T-cell (primary cell): ENCODE measurements at regions not wholly inside any gene's neighbourhood (a gene's known extent, or its start where the extent isn't known, plus 50 kb on each side); places are given as distances from the start of the nearest gene placed in this dataset.

Source experiments
- ATAC-seq, 4 experiments: fragments of 200-7000 bp in 3 of 4; fragments of 150-1000 bp in 1 of 4; cut with Tn5 transposase; replicated peaks in 1 of 4; 1 replicate in 3 of 4; 2 replicates in 1 of 4; pipeline ENCODE4 v1.10.0; 2021; ENCODE audit warnings: moderate library complexity in 3 of 4, mild to moderate bottlenecking in 2 of 4, moderate number of reproducible peaks in 1 of 4
- CTCF ChIA-PET, 2 donors: fragments of 300-600 bp; sonication (Branson Sonifier 250); formaldehyde crosslinking; loops; one replicate each; lab custom pipeline; 2022; ENCODE audit warnings: antibody characterized with exemption in 2 of 2; lab: Charles Lee
- POLR2A ChIA-PET, 2 donors: fragments of 300-600 bp; sonication (Branson Sonifier 250); formaldehyde crosslinking; loops; one replicate each; lab custom pipeline; 2022; ENCODE audit warnings: antibody characterized with exemption in 2 of 2; lab: Charles Lee
- DNase-seq, 35 experiments: peaks; one replicate each; pipeline versions ENCODE4 v3.0.0 to v3.0.0-alpha.2; 2013 to 2023
- H3K27ac ChIP-seq: one replicate; pipeline ENCODE4 v1.5.1; 2013; ENCODE audit warnings: low read length
- H3K27me3 ChIP-seq, 2 experiments: replicated peaks in 1 of 2; 1 replicate in 1 of 2; 2 replicates in 1 of 2; pipeline versions ENCODE4 v1.6.1 to v1.7.0; 2013; ENCODE audit warnings: low read length in 1 of 2, mixed read lengths in 1 of 2; ENCODE audit not compliant: control insufficient read depth in 2 of 2, insufficient read depth in 2 of 2; ENCODE audit errors: extremely low read depth in 1 of 2
- H3K36me3 ChIP-seq, 2 donors: 1 replicate in 1 of 2; 2 replicates in 1 of 2; pipeline versions ENCODE4 v1.6.1 to v1.7.0; 2013; ENCODE audit warnings: low read length in 1 of 2; ENCODE audit not compliant: control insufficient read depth in 2 of 2, insufficient read depth in 1 of 2; ENCODE audit errors: extremely low read depth in 1 of 2
- H3K4me1 ChIP-seq, 2 experiments: 1 replicate in 1 of 2; 2 replicates in 1 of 2; pipeline versions ENCODE4 v1.6.1 to v1.7.0; 2013; ENCODE audit warnings: low read length in 2 of 2, mixed read lengths in 1 of 2; ENCODE audit not compliant: insufficient read depth in 2 of 2, control insufficient read depth in 1 of 2; ENCODE audit errors: extremely low read depth in 1 of 2
- H3K4me3 ChIP-seq, 2 donors: 1 replicate in 1 of 2; 2 replicates in 1 of 2; pipeline versions ENCODE4 v1.5.1 to v1.7.0; 2013; ENCODE audit warnings: mild to moderate bottlenecking in 2 of 2, low read length in 1 of 2, moderate library complexity in 1 of 2; ENCODE audit not compliant: control insufficient read depth in 1 of 2; ENCODE audit errors: extremely low read depth in 1 of 2
- H3K9me3 ChIP-seq: 2 replicates; pipeline ENCODE4 v1.7.0; 2013
- H3K27ac Mint-ChIP-seq, 2 donors: one replicate each; pipeline ENCODE4 v1.8.0; 2020 to 2021; ENCODE audit warnings: mild to moderate bottlenecking in 2 of 2, mixed read lengths in 2 of 2
- H3K27me3 Mint-ChIP-seq, 2 donors: one replicate each; pipeline ENCODE4 v1.8.0; 2021 to 2022; ENCODE audit warnings: mixed read lengths in 2 of 2
- H3K36me3 Mint-ChIP-seq: one replicate; pipeline ENCODE4 v1.8.0; 2021; ENCODE audit warnings: mixed read lengths
- H3K4me1 Mint-ChIP-seq, 3 donors: one replicate each; pipeline ENCODE4 v1.8.0; 2020 to 2022; ENCODE audit warnings: mixed read lengths in 3 of 3, mild to moderate bottlenecking in 1 of 3
- H3K4me3 Mint-ChIP-seq, 3 donors: one replicate each; pipeline ENCODE4 v1.8.0; 2020 to 2022; ENCODE audit warnings: mild to moderate bottlenecking in 3 of 3, mixed read lengths in 3 of 3, moderate library complexity in 3 of 3
- H3K9me3 Mint-ChIP-seq, 3 donors: one replicate each; pipeline ENCODE4 v1.8.0; 2020 to 2022; ENCODE audit warnings: mixed read lengths in 3 of 3
- WGBS: methylation state at CpG from one replicate; pipeline ENCODE4 v1.1.5; 2013; ENCODE audit warnings: missing lambda C conversion rate; ENCODE audit not compliant: insufficient coverage; 5-methylcytosine and 5-hydroxymethylcytosine counted together

DNA sequence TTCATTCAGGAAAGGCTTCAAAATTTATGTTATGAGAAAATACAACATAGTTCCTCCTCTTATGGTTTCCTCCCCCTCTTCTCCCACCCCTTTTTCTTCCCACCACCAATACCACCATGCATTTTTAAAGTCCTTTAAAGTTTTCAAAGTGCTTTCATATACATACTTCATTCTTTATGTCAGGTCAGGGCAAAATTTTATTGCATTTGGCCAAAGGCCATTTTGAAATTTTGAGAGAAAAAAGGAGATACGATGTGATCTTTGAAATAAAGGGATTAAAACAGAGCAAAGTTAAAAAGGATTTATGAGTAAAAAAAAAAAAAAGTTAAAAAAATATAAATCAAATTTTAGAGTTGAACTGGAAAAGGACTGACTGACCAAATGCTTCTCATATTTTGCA lies 792.5 kb upstream of the FANCL start:
- H3K36me3 Mint-ChIP-seq, result no peaks in the 10 kb centered on the region
- H3K9me3 Mint-ChIP-seq, result peaks cover 0 to 12% (median 0%) of the 10 kb centered on the region in 3 donors
- Histone ChIP-seq H3K4me3 (no peak overlapping the region), H3K36me3 (no peaks in the 10 kb centered on the region), H3K27me3 (no peaks in the 10 kb centered on the region), H3K9me3 (no peaks in the 10 kb centered on the region), H3K4me1 (no peaks in the 10 kb centered on the region), H3K27ac (no peak overlapping the region)
- no peak overlapping the region for H3K4me3 Mint-ChIP-seq
- ATAC-seq (no peak), DNase-seq (no peak)
- no peaks in the 10 kb centered on the region for H3K4me1 Mint-ChIP-seq
- H3K27me3 Mint-ChIP-seq, result peaks cover 0 to 6% of the 10 kb centered on the region in 2 donors
- H3K27ac Mint-ChIP-seq, result no peak overlapping the region
- ChIA-PET CTCF (no interaction called here), POLR2A (no interaction called here)
- WGBS, result no CpG with 5 or more reads among the region's 1 CpG

DNA sequence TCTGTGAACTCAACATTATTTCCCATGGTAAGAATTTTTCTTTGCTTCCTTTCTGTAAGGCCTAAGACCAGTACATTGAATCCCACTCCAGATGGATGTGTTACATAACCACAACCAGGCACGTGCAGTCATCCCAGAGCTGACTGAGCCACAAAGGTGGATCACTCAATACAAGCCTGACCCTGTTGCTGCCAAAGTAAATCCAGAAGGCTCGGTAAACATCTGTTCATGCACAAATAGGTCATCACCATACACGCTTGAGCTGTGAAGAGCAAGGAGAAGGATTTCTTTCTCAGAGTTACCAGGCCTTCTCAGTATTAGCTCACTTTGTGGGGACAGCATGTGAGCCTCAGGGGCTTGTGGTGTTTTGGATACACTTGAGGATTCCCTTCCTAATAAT lies 791.4 kb upstream of the FANCL start:
- WGBS, result 100% methylated on average over 1 of the region's 3 CpGs
- POLR2A ChIA-PET, result no interaction called here
- CTCF ChIA-PET, result no interaction called here
- no peak overlapping the region for H3K4me3 Mint-ChIP-seq
- Histone ChIP-seq H3K4me3 (no peak overlapping the region), H3K36me3 (no peaks in the 10 kb centered on the region), H3K9me3 (no peaks in the 10 kb centered on the region), H3K4me1 (no peaks in the 10 kb centered on the region), H3K27me3 (no peaks in the 10 kb centered on the region), H3K27ac (no peak overlapping the region)
- peaks cover 0 to 7% (median 0%) of the 10 kb centered on the region in 3 donors for H3K9me3 Mint-ChIP-seq
- ATAC-seq (no peak), DNase-seq (no peak)
- H3K36me3 Mint-ChIP-seq, result no peaks in the 10 kb centered on the region
- H3K4me1 Mint-ChIP-seq, result no peaks in the 10 kb centered on the region
- H3K27me3 Mint-ChIP-seq, result peaks cover 0 to 6% of the 10 kb centered on the region in 2 donors
- no peak overlapping the region for H3K27ac Mint-ChIP-seq

DNA sequence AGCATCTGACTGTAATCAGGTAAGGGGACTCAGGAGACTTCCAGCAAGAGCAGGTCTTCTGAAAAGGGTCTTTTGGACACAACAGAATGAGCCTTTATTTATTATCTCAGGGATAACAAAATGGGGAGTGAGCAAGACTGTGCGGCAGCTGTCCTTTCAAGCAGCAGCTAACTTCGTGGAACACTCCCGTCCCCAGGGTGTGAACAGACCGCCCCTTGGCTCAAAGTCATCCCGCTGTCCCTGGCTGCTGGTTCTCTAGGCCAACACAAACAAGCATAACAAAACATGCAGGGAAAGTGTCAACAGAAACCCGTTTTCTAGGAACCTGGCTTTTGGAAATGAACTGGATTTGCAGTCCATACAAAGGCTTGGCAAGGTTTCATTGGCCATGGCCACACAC lies 787.9 kb upstream of the FANCL start:
- no peaks in the 10 kb centered on the region for H3K36me3 Mint-ChIP-seq
- H3K27me3 ChIP-seq, result no peaks in the 10 kb centered on the region
- H3K4me1 Mint-ChIP-seq, result no peaks in the 10 kb centered on the region
- no peak overlapping the region for H3K4me3 Mint-ChIP-seq
- no peaks in the 10 kb centered on the region for H3K9me3 ChIP-seq
- H3K27ac ChIP-seq, result no peak overlapping the region
- DNase-seq (no peak), ATAC-seq (no peak)
- H3K27me3 Mint-ChIP-seq, result peaks cover 0 to 9% of the 10 kb centered on the region in 2 donors
- H3K4me1 ChIP-seq, result no peaks in the 10 kb centered on the region
- ChIA-PET CTCF (interaction anchor here in 1 of 2 donors (0.5 kb wide), 1 partner anchor 613 kb away, joined by 3 read pairs; no protein-coding TSS in a partner anchor), POLR2A (no interaction called here)
- H3K27ac Mint-ChIP-seq, result no peak overlapping the region
- no peak overlapping the region for H3K4me3 ChIP-seq
- H3K36me3 ChIP-seq, result no peaks in the 10 kb centered on the region
- H3K9me3 Mint-ChIP-seq, result no peaks in the 10 kb centered on the region
- WGBS, result 93% methylated on average over 6 of the region's 6 CpGs

DNA sequence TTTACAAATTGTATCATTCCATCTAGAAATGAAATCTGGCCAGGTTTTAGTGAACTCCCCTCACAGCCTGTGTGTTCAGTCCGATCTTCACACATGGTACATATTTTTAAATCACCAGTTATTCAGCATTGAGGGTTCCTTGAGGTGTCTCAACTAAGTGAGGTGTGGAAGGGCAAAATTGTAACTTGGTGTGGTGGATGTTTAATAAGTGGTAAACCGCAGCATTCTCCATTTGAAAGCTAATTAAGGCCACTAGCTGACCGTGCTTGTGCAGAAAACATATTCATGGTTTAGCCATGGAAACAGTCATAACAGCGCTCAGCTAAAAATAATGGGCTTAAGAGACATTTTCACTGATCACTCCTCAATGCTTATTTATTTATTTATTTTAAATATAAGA lies 786.2 kb upstream of the FANCL start:
- ChIA-PET POLR2A (no interaction called here), CTCF (no interaction called here)
- no peaks in the 10 kb centered on the region for H3K4me1 Mint-ChIP-seq
- H3K36me3 Mint-ChIP-seq, result no peaks in the 10 kb centered on the region
- Histone ChIP-seq H3K36me3 (no peaks in the 10 kb centered on the region), H3K4me1 (no peaks in the 10 kb centered on the region), H3K27me3 (no peaks in the 10 kb centered on the region), H3K9me3 (no peaks in the 10 kb centered on the region), H3K27ac (no peak overlapping the region), H3K4me3 (no peak overlapping the region)
- no peak for ATAC-seq
- H3K27ac Mint-ChIP-seq, result no peak overlapping the region
- peaks cover 0 to 9% of the 10 kb centered on the region in 2 donors for H3K27me3 Mint-ChIP-seq
- H3K4me3 Mint-ChIP-seq, result no peak overlapping the region
- H3K9me3 Mint-ChIP-seq, result no peaks in the 10 kb centered on the region
- DNase-seq, result no peak
- no CpG with 5 or more reads among the region's 4 CpGs for WGBS

DNA sequence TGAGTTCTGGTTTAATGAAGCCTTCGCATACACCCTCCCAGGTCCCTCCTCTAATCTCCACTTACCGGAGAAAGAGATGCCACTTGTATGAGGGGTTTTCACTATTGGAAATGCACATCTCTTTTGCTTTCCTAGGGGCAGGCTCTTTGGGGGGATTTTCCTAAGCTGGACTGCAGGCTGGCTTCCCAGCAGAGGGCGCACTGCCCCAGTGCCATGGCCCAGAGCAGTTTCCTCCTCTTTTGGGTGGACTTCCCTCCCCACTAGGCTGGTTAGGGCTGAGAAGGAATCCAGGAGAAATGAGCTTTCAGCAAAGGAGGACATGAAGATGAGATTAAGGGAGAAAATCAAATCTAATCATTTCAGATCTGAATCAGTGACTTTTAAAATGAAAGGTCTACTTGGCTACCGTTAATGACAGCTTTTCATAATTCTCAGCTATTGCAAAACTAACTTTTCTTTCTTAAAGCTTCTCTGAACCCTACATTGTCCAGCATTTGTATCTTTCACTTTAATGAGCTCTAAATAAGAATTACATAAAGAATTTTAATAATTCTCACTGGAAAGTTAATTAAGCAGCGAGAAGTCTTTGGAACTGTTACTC lies 784.1 kb upstream of the FANCL start:
- Histone ChIP-seq H3K9me3 (no peaks in the 10 kb centered on the region), H3K27ac (no peak overlapping the region), H3K27me3 (no peaks in the 10 kb centered on the region), H3K4me3 (no peak overlapping the region), H3K36me3 (no peaks in the 10 kb centered on the region), H3K4me1 (no peaks in the 10 kb centered on the region)
- WGBS, result no CpG with 5 or more reads among the region's 5 CpGs
- H3K4me1 Mint-ChIP-seq, result no peaks in the 10 kb centered on the region
- no peak overlapping the region for H3K27ac Mint-ChIP-seq
- H3K36me3 Mint-ChIP-seq, result no peaks in the 10 kb centered on the region
- no peaks in the 10 kb centered on the region for H3K9me3 Mint-ChIP-seq
- ChIA-PET CTCF (interaction anchor here in 1 of 2 donors (0.8 kb wide), 1 partner anchor 126 kb away, joined by 4 read pairs; no protein-coding TSS in a partner anchor), POLR2A (no interaction called here)
- no peak overlapping the region for H3K4me3 Mint-ChIP-seq
- DNase-seq (peak in 8 of 35 experiments; percentile 0 to 31 (median 4)), ATAC-seq (no peak)
- peaks cover 0 to 3% of the 10 kb centered on the region in 2 donors for H3K27me3 Mint-ChIP-seq

DNA sequence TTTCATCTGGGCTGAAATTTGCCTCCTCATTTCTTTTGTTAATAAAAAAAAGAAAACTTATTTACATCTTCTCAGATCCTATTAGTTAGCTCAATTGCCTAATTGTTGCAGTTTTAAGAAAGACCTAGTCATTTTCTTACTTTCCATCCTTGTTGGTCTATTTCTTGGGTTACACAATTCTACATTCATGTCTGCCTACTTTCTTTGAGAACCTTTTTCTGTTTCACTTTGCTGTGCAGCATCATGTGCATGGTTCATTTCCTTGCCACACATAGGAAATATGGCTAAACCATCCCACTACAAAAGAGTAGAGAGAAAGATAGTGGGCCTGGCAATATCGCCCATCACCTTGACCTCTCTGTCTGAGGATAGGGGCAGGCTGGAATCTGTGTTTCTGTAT lies 780.7 kb upstream of the FANCL start:
- ChIA-PET CTCF (interaction anchor here in 1 of 2 donors (0.6 to 0.7 kb wide), 3 partner anchors 433 to 1653 kb away, joined by 4 to 11 read pairs (median 6); no protein-coding TSS in a partner anchor), POLR2A (no interaction called here)
- ATAC-seq, result no peak
- Histone ChIP-seq H3K36me3 (no peaks in the 10 kb centered on the region), H3K27me3 (no peaks in the 10 kb centered on the region), H3K4me3 (no peak overlapping the region), H3K9me3 (no peaks in the 10 kb centered on the region), H3K4me1 (no peaks in the 10 kb centered on the region), H3K27ac (no peak overlapping the region)
- no peaks in the 10 kb centered on the region for H3K4me1 Mint-ChIP-seq
- H3K36me3 Mint-ChIP-seq, result no peaks in the 10 kb centered on the region
- no peaks in the 10 kb centered on the region for H3K27me3 Mint-ChIP-seq
- no peak overlapping the region for H3K27ac Mint-ChIP-seq
- no peak for DNase-seq
- H3K9me3 Mint-ChIP-seq, result no peaks in the 10 kb centered on the region
- no CpG with 5 or more reads among the region's 1 CpG for WGBS
- H3K4me3 Mint-ChIP-seq, result no peak overlapping the region
